K562 (cell line): ENCODE measurements at regions not wholly inside any gene's neighbourhood (a gene's known extent, or its start where the extent isn't known, plus 50 kb on each side); places are given as distances from the start of the nearest gene placed in this dataset.

Experiments
- ATAC-seq: fragments of 200-7000 bp; cut with Tn5 transposase; 3 replicates; pipeline ENCODE4 v1.9.1; 2020; ENCODE audit warnings: moderate library complexity
- BruUV-seq: library from RNA; stranded (reverse); fragments of 400-500 nt; replicated peaks from 2 replicates; lab custom pipeline; 2021; lab: Mats Ljungman, UMichigan
- CTCF ChIA-PET: fragments of 300-600 bp; formaldehyde crosslinking; extraction: SDS; loops from one replicate; lab custom pipeline; 2021; ENCODE audit warnings: low intra/inter-chr PET ratio; lab: Yijun Ruan, JAX
- POLR2A ChIA-PET: fragments of 300-600, 350-650 bp; sonication (Branson Sonifier 250); formaldehyde crosslinking; extraction: SDS; loops from one replicate; lab custom pipeline; 2021; ENCODE audit warnings: antibody characterized with exemption, inconsistent platforms; lab: Yijun Ruan, JAX
- DNase-seq, 4 experiments: peaks; one replicate each; pipeline versions ENCODE4 v3.0.0 to v3.0.0-alpha.2; 2011 to 2018; ENCODE audit warnings: low spot score in 3 of 4, mixed read lengths in 3 of 4; ENCODE audit errors: extremely low read depth in 1 of 4
- FAIRE-seq: peaks from 2 replicates; lab custom pipeline; 2011; peaks lifted over from hg19 to GRCh38; lab: Jason Lieb, UNC
- H2AFZ ChIP-seq: 2 replicates; pipeline ENCODE4 v1.6.0; 2011; ENCODE audit warnings: low read depth, low read length, control low read depth, inconsistent platforms
- H3K27ac ChIP-seq: fragments of 200-600 bp; 3 replicates; pipeline ENCODE4 v1.8.0; 2011; ENCODE audit warnings: low read depth, mild to moderate bottlenecking, control low read depth, inconsistent platforms, low read length, moderate library complexity, mixed read lengths; ENCODE audit errors: extremely low read depth
- H3K27me3 ChIP-seq, 2 experiments: fragments of 300-600 bp in 1 of 2; 2 replicates in 1 of 2; 3 replicates in 1 of 2; pipeline versions ENCODE4 v1.6.0 to v1.8.0; 2011; ENCODE audit warnings: inconsistent platforms in 2 of 2, low read length in 2 of 2, mild to moderate bottlenecking in 1 of 2, mixed read lengths in 1 of 2, moderate library complexity in 1 of 2; ENCODE audit not compliant: control insufficient read depth in 2 of 2, insufficient read depth in 2 of 2
- H3K36me3 ChIP-seq: fragments of 300-600 bp; 3 replicates; pipeline ENCODE4 v1.8.0; 2011; ENCODE audit warnings: mild to moderate bottlenecking, low read length, inconsistent platforms; ENCODE audit not compliant: control insufficient read depth, insufficient read depth
- H3K4me1 ChIP-seq, 2 experiments: fragments of 200-600 bp in 1 of 2; replicated peaks in 1 of 2; 2 replicates in 1 of 2; 3 replicates in 1 of 2; pipeline versions ENCODE4 v1.5.1 to v1.8.0; 2011; ENCODE audit warnings: inconsistent platforms in 2 of 2, low read length in 2 of 2, mild to moderate bottlenecking in 1 of 2, mixed read lengths in 1 of 2, moderate library complexity in 1 of 2; ENCODE audit not compliant: control insufficient read depth in 2 of 2, insufficient read depth in 2 of 2
- H3K4me2 ChIP-seq: 2 replicates; pipeline ENCODE4 v1.6.1; 2011; ENCODE audit warnings: low read length, control low read depth, inconsistent platforms, mixed read lengths; ENCODE audit not compliant: insufficient read depth
- H3K4me3 ChIP-seq: fragments of 200-600 bp; sonication (generic), shearing (Covaris generic); 2 replicates; pipeline ENCODE4 v1.5.1; 2016; ENCODE audit warnings: control low read depth, inconsistent platforms
- H3K79me2 ChIP-seq: fragments of 200-600 bp; 3 replicates; pipeline ENCODE4 v1.8.0; 2011; ENCODE audit warnings: low read length, inconsistent platforms; ENCODE audit not compliant: control insufficient read depth, insufficient read depth
- H3K9ac ChIP-seq, 2 experiments: 2 replicates each; pipeline versions ENCODE4 v1.6.0 to v1.6.1; 2011; ENCODE audit warnings: low read depth in 2 of 2, low read length in 2 of 2, control low read depth in 1 of 2, inconsistent platforms in 1 of 2, mild to moderate bottlenecking in 1 of 2, mixed read lengths in 1 of 2; ENCODE audit not compliant: insufficient read depth in 1 of 2
- H3K9me1 ChIP-seq: one replicate; pipeline ENCODE4 v1.6.0; 2011; ENCODE audit warnings: inconsistent platforms, mild to moderate bottlenecking, low read length, moderate library complexity; ENCODE audit not compliant: control insufficient read depth, insufficient read depth
- H3K9me3 ChIP-seq: replicated peaks from 2 replicates; pipeline ENCODE4 v1.5.1; 2011; ENCODE audit warnings: low read depth, low read length, inconsistent platforms; ENCODE audit not compliant: control insufficient read depth, insufficient read depth
- H4K20me1 ChIP-seq: replicated peaks from 2 replicates; pipeline ENCODE4 v1.6.1; 2011; ENCODE audit warnings: low read length, inconsistent platforms, mixed read lengths; ENCODE audit not compliant: control insufficient read depth, insufficient read depth
- CEBPB ChIP-seq: fragments of 450-650 bp; IDR thresholded peaks from 2 replicates; pipeline ENCODE4 v1.6.1; 2016; ENCODE audit warnings: missing genetic modification characterization, missing compliant biosample characterization
- CREM ChIP-seq: IDR thresholded peaks from 2 replicates; pipeline ENCODE4 v1.6.1; 2014; ENCODE audit warnings: antibody characterized with exemption, low read depth
- EHMT2 ChIP-seq: fragments of 450-650 bp; IDR thresholded peaks from 2 replicates; pipeline ENCODE4 v1.6.1; 2018; ENCODE audit warnings: antibody characterized with exemption
- ELF1 ChIP-seq: fragments of 200-800 bp; sonication (Bioruptor generic); IDR thresholded peaks from 2 replicates; pipeline ENCODE4 v1.6.1; 2016; ENCODE audit warnings: missing genetic modification characterization, missing compliant biosample characterization
- GABPA ChIP-seq: fragments of 200-800 bp; sonication (Bioruptor generic); conservative IDR thresholded peaks from 2 replicates; pipeline ENCODE4 v1.6.1; 2016; ENCODE audit warnings: low read depth, missing genetic modification characterization, missing compliant biosample characterization
- MAFF ChIP-seq: IDR thresholded peaks from 2 replicates; pipeline ENCODE4 v1.6.1; 2012; ENCODE audit warnings: low read length, improper control_type of control experiment
- MBD2 ChIP-seq: sonication (generic); IDR thresholded peaks from 2 replicates; pipeline ENCODE4 v1.6.1; 2016; ENCODE audit warnings: low read depth, borderline replicate concordance
- NFYB ChIP-seq: IDR thresholded peaks from 2 replicates; pipeline ENCODE4 v1.6.1; 2011; ENCODE audit warnings: mild to moderate bottlenecking, moderate library complexity; ENCODE audit not compliant: insufficient read length; ENCODE audit errors: extremely low read depth
- SRF ChIP-seq, 2 experiments: fragments of 250-450, 450-650 bp in 1 of 2; sonication (Bioruptor Pico) in 1 of 2; sonication (generic) in 1 of 2; formaldehyde crosslinking; IDR thresholded peaks; 2 replicates each; pipeline versions ENCODE4 v1.5.0 to v1.5.1; 2020 to 2022; ENCODE audit warnings: mild to moderate bottlenecking in 1 of 2, missing genetic modification reagents in 1 of 2
- SUPT5H ChIP-seq: fragments of 450-650 bp; IDR thresholded peaks from 2 replicates; pipeline ENCODE4 v1.6.1; 2016
- TGIF2 ChIP-seq: sonication (generic); formaldehyde crosslinking; IDR thresholded peaks from 2 replicates; pipeline ENCODE4 v1.8.1; 2022; ENCODE audit warnings: mild to moderate bottlenecking, missing genetic modification reagents, moderate library complexity
- ZNF212 ChIP-seq: fragments of 450-650 bp; formaldehyde crosslinking; IDR thresholded peaks from 2 replicates; pipeline ENCODE4 v1.4.0; 2020; ENCODE audit warnings: mild to moderate bottlenecking
- ZNF347 ChIP-seq: fragments of 450-650 bp; formaldehyde crosslinking; IDR thresholded peaks from 2 replicates; pipeline ENCODE4 v1.4.0; 2020; ENCODE audit warnings: low read depth, mild to moderate bottlenecking, moderate library complexity
- ZNF766 ChIP-seq: fragments of 200-800 bp; sonication (Bioruptor generic); conservative IDR thresholded peaks from 2 replicates; pipeline ENCODE4 v1.6.1; 2016; ENCODE audit warnings: missing genetic modification characterization, missing compliant biosample characterization
- ZNF778 ChIP-seq: fragments of 450-650 bp; formaldehyde crosslinking; IDR thresholded peaks from 2 replicates; pipeline ENCODE4 v1.4.0; 2020; ENCODE audit warnings: mild to moderate bottlenecking, moderate library complexity
- WGBS: fragments of 100-300 bp; shearing (Covaris generic); methylation state at CpG from one replicate; pipeline ENCODE4 v1.1.6; 2016; ENCODE audit warnings: low coverage, mixed read lengths; ENCODE audit not compliant: insufficient coverage; ENCODE audit errors: missing lambda C conversion rate; 5-methylcytosine and 5-hydroxymethylcytosine counted together
- in situ Hi-C: fragments of 300-500 bp; cut with MboI; formaldehyde crosslinking; loops from 4 replicates; pipeline ENCODE4 v1.15.0; 2018; ENCODE audit warnings: inconsistent platforms, mixed read lengths
- intact Hi-C: fragments of 100-400 bp; cut with micrococcal nuclease; formaldehyde crosslinking; loops from 2 replicates; pipeline ENCODE4 v1.14.2; 2022
- TF ChIP-seq, protein P1 (sequence below): sonication (generic); formaldehyde crosslinking; IDR thresholded peaks from 2 replicates; pipeline ENCODE4 v1.8.0; 2022; ENCODE audit warnings: mild to moderate bottlenecking, missing genetic modification reagents, borderline replicate concordance
- TF ChIP-seq, protein P2 (sequence below): IDR thresholded peaks from 2 replicates; pipeline ENCODE4 v1.6.1; 2014; ENCODE audit warnings: antibody characterized with exemption
- TF ChIP-seq, protein P3 (sequence below): fragments of 200-800 bp; sonication (Bioruptor generic); IDR thresholded peaks from 2 replicates; pipeline ENCODE4 v1.6.1; 2017; ENCODE audit warnings: missing genetic modification characterization, missing compliant biosample characterization

DNA sequence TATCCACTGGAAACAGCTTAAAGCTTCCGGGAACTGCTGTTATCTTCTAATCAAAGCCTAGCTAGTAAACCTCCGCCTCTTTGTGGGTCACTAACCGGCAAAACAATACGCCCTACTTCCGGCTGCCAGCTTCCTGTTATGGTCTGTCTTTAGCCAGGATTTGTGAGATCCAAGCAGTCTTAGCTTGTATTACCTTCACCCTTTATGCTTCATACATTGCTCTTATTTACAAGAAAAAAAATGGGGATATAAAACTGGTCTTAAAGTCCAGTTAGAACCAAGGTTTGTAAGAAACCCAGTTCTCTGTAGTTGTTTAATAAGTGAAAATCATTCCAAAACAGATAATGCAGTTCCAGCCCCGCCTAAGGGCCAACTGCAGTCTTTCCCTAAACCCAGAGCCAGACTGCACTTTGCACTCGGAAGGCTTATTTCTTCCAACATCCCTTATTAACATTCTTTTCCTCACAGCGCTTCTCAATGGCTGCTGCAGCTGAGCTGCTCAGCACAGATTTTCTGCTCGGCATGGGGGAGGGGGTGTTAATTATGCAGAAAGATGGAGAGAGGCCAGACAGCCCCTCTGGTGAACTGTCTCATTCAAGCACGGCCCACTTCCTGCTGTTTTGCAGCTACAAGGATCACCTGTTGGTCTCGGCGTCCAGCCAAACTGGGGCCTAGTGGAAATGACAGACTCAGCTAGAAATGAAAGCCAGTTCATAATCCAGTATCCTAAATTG is 368.4 kb downstream of the KLF12 start:
- no peak overlapping the region for H3K9ac ChIP-seq
- no peaks in the 10 kb centered on the region for H3K36me3 ChIP-seq
- in situ Hi-C loops = loop anchor here (25.0 kb wide), 1 partner anchor 1471 kb away; no protein-coding TSS in a partner anchor
- FAIRE-seq (no peak), ATAC-seq (peak; percentile 50; the same call in 2 of the 3 replicates), DNase-seq (peak in 1 of 4 experiments; percentile 6)
- ChIA-PET POLR2A (no interaction called here), CTCF (no interaction called here)
- no peaks in the 10 kb centered on the region for H3K27me3 ChIP-seq
- H3K4me1 ChIP-seq = no peaks in the 10 kb centered on the region
- no peaks in the 10 kb centered on the region for H4K20me1 ChIP-seq
- no peak overlapping the region for H3K27ac ChIP-seq
- no peaks in the 10 kb centered on the region for H3K79me2 ChIP-seq
- H3K9me3 ChIP-seq = no peaks in the 10 kb centered on the region
- no peak overlapping the region for H3K4me3 ChIP-seq
- H3K9me1 ChIP-seq = no peaks in the 10 kb centered on the region
- WGBS = 4% methylated on average over 11 of the region's 12 CpGs
- no TSS peak for BruUV-seq
- H2AFZ ChIP-seq = no peak overlapping the region
- H3K4me2 ChIP-seq = no peak overlapping the region
- intact Hi-C loops = no loop called here
- TF ChIP-seq ZNF766 (CRISPR knock-in tag) (0 out of 2 replicates have a peak, but pooled peaks have one; percentile 42), CEBPB (tag) (no peak), NFYB (no peak), MAFF (no peak), CREM (no peak), ELF1 (tag) (0 out of 2 replicates have a peak, but pooled peaks have one; percentile 39), GABPA (tag) (peak; percentile 73), ZNF212 (CRISPR knock-in tag) (no peak), ZNF778 (no peak), MBD2 (no peak), EHMT2 (no peak), TGIF2 (CRISPR knock-in tag) (no peak), SUPT5H (no peak), SRF (CRISPR knock-in tag; IDR thresholded peaks at IDR 0.05) (peak in 1 of 2 experiments; percentile 84; a peak in 2 of 4 replicates), ZNF347 (CRISPR knock-in tag) (no peak)
- TF ChIP-seq, protein P1, sequence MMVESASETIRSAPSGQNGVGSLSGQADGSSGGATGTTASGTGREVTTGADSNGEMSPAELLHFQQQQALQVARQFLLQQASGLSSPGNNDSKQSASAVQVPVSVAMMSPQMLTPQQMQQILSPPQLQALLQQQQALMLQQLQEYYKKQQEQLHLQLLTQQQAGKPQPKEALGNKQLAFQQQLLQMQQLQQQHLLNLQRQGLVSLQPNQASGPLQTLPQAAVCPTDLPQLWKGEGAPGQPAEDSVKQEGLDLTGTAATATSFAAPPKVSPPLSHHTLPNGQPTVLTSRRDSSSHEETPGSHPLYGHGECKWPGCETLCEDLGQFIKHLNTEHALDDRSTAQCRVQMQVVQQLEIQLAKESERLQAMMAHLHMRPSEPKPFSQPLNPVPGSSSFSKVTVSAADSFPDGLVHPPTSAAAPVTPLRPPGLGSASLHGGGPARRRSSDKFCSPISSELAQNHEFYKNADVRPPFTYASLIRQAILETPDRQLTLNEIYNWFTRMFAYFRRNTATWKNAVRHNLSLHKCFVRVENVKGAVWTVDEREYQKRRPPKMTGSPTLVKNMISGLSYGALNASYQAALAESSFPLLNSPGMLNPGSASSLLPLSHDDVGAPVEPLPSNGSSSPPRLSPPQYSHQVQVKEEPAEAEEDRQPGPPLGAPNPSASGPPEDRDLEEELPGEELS (CRISPR knock-in tag) = no peak
- TF ChIP-seq, protein P2, sequence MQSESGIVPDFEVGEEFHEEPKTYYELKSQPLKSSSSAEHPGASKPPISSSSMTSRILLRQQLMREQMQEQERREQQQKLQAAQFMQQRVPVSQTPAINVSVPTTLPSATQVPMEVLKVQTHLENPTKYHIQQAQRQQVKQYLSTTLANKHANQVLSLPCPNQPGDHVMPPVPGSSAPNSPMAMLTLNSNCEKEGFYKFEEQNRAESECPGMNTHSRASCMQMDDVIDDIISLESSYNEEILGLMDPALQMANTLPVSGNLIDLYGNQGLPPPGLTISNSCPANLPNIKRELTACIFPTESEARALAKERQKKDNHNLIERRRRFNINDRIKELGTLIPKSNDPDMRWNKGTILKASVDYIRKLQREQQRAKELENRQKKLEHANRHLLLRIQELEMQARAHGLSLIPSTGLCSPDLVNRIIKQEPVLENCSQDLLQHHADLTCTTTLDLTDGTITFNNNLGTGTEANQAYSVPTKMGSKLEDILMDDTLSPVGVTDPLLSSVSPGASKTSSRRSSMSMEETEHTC = no peak
- TF ChIP-seq, protein P3, sequence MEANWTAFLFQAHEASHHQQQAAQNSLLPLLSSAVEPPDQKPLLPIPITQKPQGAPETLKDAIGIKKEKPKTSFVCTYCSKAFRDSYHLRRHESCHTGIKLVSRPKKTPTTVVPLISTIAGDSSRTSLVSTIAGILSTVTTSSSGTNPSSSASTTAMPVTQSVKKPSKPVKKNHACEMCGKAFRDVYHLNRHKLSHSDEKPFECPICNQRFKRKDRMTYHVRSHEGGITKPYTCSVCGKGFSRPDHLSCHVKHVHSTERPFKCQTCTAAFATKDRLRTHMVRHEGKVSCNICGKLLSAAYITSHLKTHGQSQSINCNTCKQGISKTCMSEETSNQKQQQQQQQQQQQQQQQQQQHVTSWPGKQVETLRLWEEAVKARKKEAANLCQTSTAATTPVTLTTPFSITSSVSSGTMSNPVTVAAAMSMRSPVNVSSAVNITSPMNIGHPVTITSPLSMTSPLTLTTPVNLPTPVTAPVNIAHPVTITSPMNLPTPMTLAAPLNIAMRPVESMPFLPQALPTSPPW (CRISPR knock-in tag) = no peak
